Endothelial cell of umbilical vein (primary cell): ENCODE measurements at regions not wholly inside any gene's neighbourhood (a gene's known extent, or its start where the extent isn't known, plus 50 kb on each side); places are given as distances from the start of the nearest gene placed in this dataset.

ENCODE experiments used
- BruUV-seq: library from RNA; stranded (reverse); fragments of 400-500 nt; replicated peaks from 2 replicates; lab custom pipeline; 2021; lab: Mats Ljungman, UMichigan
- CTCF ChIA-PET: fragments of 300-600, 350-600 bp; sonication (Branson Sonifier 250); formaldehyde crosslinking; loops from one replicate; lab custom pipeline; 2021; ENCODE audit warnings: antibody characterized with exemption, inconsistent platforms; lab: Charles Lee
- POLR2A ChIA-PET: fragments of 300-600, 350-600 bp; sonication (Branson Sonifier 250); formaldehyde crosslinking; loops from one replicate; lab custom pipeline; 2021; ENCODE audit warnings: antibody characterized with exemption, inconsistent platforms; lab: Charles Lee
- DNase-seq: peaks from one replicate; pipeline ENCODE4 v3.0.0-alpha.2; 2011; ENCODE audit warnings: low read depth, low spot score
- FAIRE-seq: peaks from 2 replicates; lab custom pipeline; 2011; peaks lifted over from hg19 to GRCh38; lab: Jason Lieb, UNC
- H2AFZ ChIP-seq: 2 replicates; pipeline ENCODE4 v1.6.0; 2012; ENCODE audit warnings: low read depth, low read length, control low read depth, inconsistent platforms
- H3K27ac ChIP-seq: 2 replicates; pipeline ENCODE4 v1.5.1; 2011; ENCODE audit warnings: low read depth, mild to moderate bottlenecking, control low read depth, low read length, moderate library complexity; ENCODE audit not compliant: insufficient read depth
- H3K27me3 ChIP-seq, 2 experiments: 2 replicates each; pipeline versions ENCODE4 v1.6.0 to v1.6.1; 2011; ENCODE audit warnings: low read length in 2 of 2, mixed read lengths in 1 of 2; ENCODE audit not compliant: control insufficient read depth in 2 of 2, insufficient read depth in 2 of 2
- H3K36me3 ChIP-seq, 2 experiments: 2 replicates in 1 of 2; 3 replicates in 1 of 2; pipeline ENCODE4 v1.5.1; 2011; ENCODE audit warnings: low read length in 2 of 2, mild to moderate bottlenecking in 1 of 2, moderate library complexity in 1 of 2; ENCODE audit not compliant: control insufficient read depth in 2 of 2, insufficient read depth in 2 of 2; ENCODE audit errors: extremely low read depth in 1 of 2
- H3K4me1 ChIP-seq: 3 replicates; pipeline ENCODE4 v1.5.1; 2011; ENCODE audit warnings: mild to moderate bottlenecking, low read length; ENCODE audit not compliant: control insufficient read depth, insufficient read depth; ENCODE audit errors: extremely low read depth
- H3K4me2 ChIP-seq: 2 replicates; pipeline ENCODE4 v1.6.1; 2011; ENCODE audit warnings: low read length, control low read depth, mixed read lengths; ENCODE audit not compliant: insufficient read depth
- H3K4me3 ChIP-seq, 3 experiments: fragments of 200-600 bp in 1 of 3; sonication (generic), shearing (Covaris generic) in 1 of 3; replicated peaks in 1 of 3; 2 replicates each; pipeline ENCODE4 v1.5.1; 2011 to 2016; ENCODE audit warnings: control low read depth in 3 of 3, low read length in 3 of 3, mild to moderate bottlenecking in 2 of 3, inconsistent platforms in 1 of 3, low read depth in 1 of 3, moderate library complexity in 1 of 3; ENCODE audit not compliant: insufficient read depth in 1 of 3
- H3K79me2 ChIP-seq: 2 replicates; pipeline ENCODE4 v1.6.0; 2012; ENCODE audit warnings: low read length, inconsistent platforms; ENCODE audit not compliant: control insufficient read depth, insufficient read depth
- H3K9ac ChIP-seq: replicated peaks from 2 replicates; pipeline ENCODE3; 2011; ENCODE audit warnings: low read length, control low read depth; ENCODE audit not compliant: insufficient read depth; ENCODE audit errors: extremely low read depth
- H3K9me1 ChIP-seq: replicated peaks from 3 replicates; pipeline ENCODE4 v1.6.0; 2011; ENCODE audit warnings: mild to moderate bottlenecking, low read length; ENCODE audit not compliant: control insufficient read depth, insufficient read depth; ENCODE audit errors: extremely low read depth
- H3K9me3 ChIP-seq: replicated peaks from 2 replicates; pipeline ENCODE4 v1.5.1; 2012; ENCODE audit warnings: low read length, inconsistent platforms; ENCODE audit not compliant: control insufficient read depth, insufficient read depth
- H4K20me1 ChIP-seq: replicated peaks from 2 replicates; pipeline ENCODE3; 2011; ENCODE audit warnings: mild to moderate bottlenecking, low read length; ENCODE audit not compliant: control insufficient read depth, insufficient read depth; ENCODE audit errors: extremely low read depth
- CTCF ChIP-seq, 2 donors: IDR thresholded peaks; 1 replicate in 1 of 2; 2 replicates in 1 of 2; pipeline ENCODE4 v1.5.1; 2011; ENCODE audit warnings: low read length in 2 of 2, mild to moderate bottlenecking in 2 of 2, moderate library complexity in 2 of 2, control low read depth in 1 of 2, inconsistent platforms in 1 of 2, low read depth in 1 of 2; ENCODE audit not compliant: insufficient read depth in 1 of 2; ENCODE audit errors: extremely low read depth in 1 of 2
- EZH2 ChIP-seq: IDR thresholded peaks from 2 replicates; pipeline ENCODE4 v1.6.1; 2012; ENCODE audit warnings: borderline replicate concordance, low read depth, mild to moderate bottlenecking, moderate library complexity, low read length, inconsistent platforms; ENCODE audit not compliant: severe bottlenecking
- FOS ChIP-seq: IDR thresholded peaks from 2 replicates; pipeline ENCODE4 v1.6.1; 2011; ENCODE audit warnings: mild to moderate bottlenecking, low read length, moderate library complexity, borderline replicate concordance; ENCODE audit not compliant: insufficient read depth
- GATA2 ChIP-seq: IDR thresholded peaks from 2 replicates; pipeline ENCODE4 v1.7.0; 2011; ENCODE audit warnings: low read depth, mild to moderate bottlenecking, moderate library complexity, mixed read lengths, low read length; ENCODE audit not compliant: insufficient read length, insufficient read depth
- JUN ChIP-seq: IDR thresholded peaks from 2 replicates; pipeline ENCODE4 v1.6.1; 2011; ENCODE audit warnings: borderline replicate concordance, low read depth; ENCODE audit not compliant: insufficient read length, insufficient read depth
- MAX ChIP-seq: IDR thresholded peaks from 2 replicates; pipeline ENCODE4 v1.6.1; 2011; ENCODE audit not compliant: insufficient read depth, insufficient read length
- dilution Hi-C: fragments of 300-500 bp; cut with MboI; formaldehyde crosslinking; loops from one replicate; pipeline ENCODE4 v1.15.0; 2019; ENCODE audit warnings: low sequenced_read_pairs; ENCODE audit not compliant: extremely low pct_ligation_motif_present
- intact Hi-C: fragments of 100-400 bp; cut with micrococcal nuclease; formaldehyde crosslinking; loops from one replicate; pipeline ENCODE4 v1.10.0; 2022

GRCh38 chr22:47289336-47289985, 527.0 kb downstream of the TBC1D22A start:
- no peak overlapping the region for H3K27ac ChIP-seq
- H3K4me3 ChIP-seq, result no peak overlapping the region
- no peaks in the 10 kb centered on the region for H3K79me2 ChIP-seq
- H3K4me2 ChIP-seq, result no peak overlapping the region
- H3K4me1 ChIP-seq, result no peaks in the 10 kb centered on the region
- ChIA-PET POLR2A (no interaction called here), CTCF (no interaction called here)
- DNase-seq (no peak), FAIRE-seq (no peak)
- H2AFZ ChIP-seq, result no peak overlapping the region
- no peaks in the 10 kb centered on the region for H3K27me3 ChIP-seq
- no TSS peak for BruUV-seq
- H3K9me1 ChIP-seq, result no peaks in the 10 kb centered on the region
- H3K36me3 ChIP-seq, result no peaks in the 10 kb centered on the region
- TF ChIP-seq MAX, result no peak
- TF ChIP-seq FOS, result no peak
- no peak for TF ChIP-seq JUN
- no peak for TF ChIP-seq GATA2
- no peak for TF ChIP-seq CTCF (IDR thresholded peaks at IDR 0.05; ENCODE audit: extremely low read depth in 1 of 2, insufficient read depth in 1 of 2, low read depth in 1 of 2, low read length in 2 of 2)
- TF ChIP-seq EZH2, result no peak
- H4K20me1 ChIP-seq, result no peaks in the 10 kb centered on the region
- dilution Hi-C loops, result no loop called here
- H3K9ac ChIP-seq, result no peak overlapping the region
- intact Hi-C loops, result no loop called here
- no peaks in the 10 kb centered on the region for H3K9me3 ChIP-seq
